CD4-positive, alpha-beta T cell (primary cell): ENCODE measurements at regions not wholly inside any gene's neighbourhood (a gene's known extent, or its start where the extent isn't known, plus 50 kb on each side); places are given as distances from the start of the nearest gene placed in this dataset.

Experiments used
- ATAC-seq: fragments of 200-7000 bp; cut with Tn5 transposase; one replicate; pipeline ENCODE4 v1.10.0; 2022; ENCODE audit warnings: mild to moderate bottlenecking; ENCODE audit not compliant: poor library complexity
- CTCF ChIA-PET: fragments of 350-600 bp; sonication (Branson Sonifier 250); formaldehyde crosslinking; loops from one replicate; lab custom pipeline; 2021; ENCODE audit warnings: antibody characterized with exemption, inconsistent platforms; lab: Charles Lee
- POLR2A ChIA-PET: fragments of 350-600 bp; sonication (Branson Sonifier 250); formaldehyde crosslinking; loops from one replicate; lab custom pipeline; 2021; ENCODE audit warnings: antibody characterized with exemption, inconsistent platforms; lab: Charles Lee
- DNase-seq, 14 experiments: peaks; one replicate each; pipeline ENCODE4 v3.0.0-alpha.2; 2013 to 2020; ENCODE audit warnings: mixed read lengths in 2 of 14
- H3K27ac ChIP-seq, 2 donors: one replicate each; pipeline versions ENCODE4 v1.5.1 to v1.7.0; 2013; ENCODE audit warnings: low read length in 2 of 2, low read depth in 1 of 2, mild to moderate bottlenecking in 1 of 2
- H3K27me3 ChIP-seq, 2 experiments: 1 replicate in 1 of 2; 2 replicates in 1 of 2; pipeline versions ENCODE4 v1.6.1 to v1.7.0; 2013; ENCODE audit warnings: low read length in 2 of 2, control low read depth in 1 of 2, mild to moderate bottlenecking in 1 of 2, moderate library complexity in 1 of 2; ENCODE audit not compliant: insufficient read depth in 2 of 2, control insufficient read depth in 1 of 2
- H3K36me3 ChIP-seq: one replicate; pipeline ENCODE4 v1.6.1; 2013; ENCODE audit warnings: low read length, control low read depth; ENCODE audit not compliant: insufficient read depth
- H3K4me1 ChIP-seq: one replicate; pipeline ENCODE4 v1.6.1; 2013; ENCODE audit warnings: low read length, control low read depth; ENCODE audit not compliant: insufficient read depth
- H3K4me3 ChIP-seq: one replicate; pipeline ENCODE4 v1.5.1; 2013; ENCODE audit warnings: mild to moderate bottlenecking, low read length, moderate library complexity
- H3K9me3 ChIP-seq, 2 experiments: 1 replicate in 1 of 2; 2 replicates in 1 of 2; pipeline versions ENCODE4 v1.6.1 to v1.7.0; 2013; ENCODE audit warnings: low read length in 2 of 2, mild to moderate bottlenecking in 2 of 2, control low read depth in 1 of 2, moderate library complexity in 1 of 2; ENCODE audit not compliant: control insufficient read depth in 1 of 2, insufficient read depth in 1 of 2
- H3K27ac Mint-ChIP-seq: one replicate; pipeline ENCODE4 v1.8.0; 2020; ENCODE audit warnings: mixed read lengths
- H3K27me3 Mint-ChIP-seq: one replicate; pipeline ENCODE4 v1.8.0; 2021; ENCODE audit warnings: mixed read lengths
- H3K36me3 Mint-ChIP-seq: one replicate; pipeline ENCODE4 v1.8.0; 2021; ENCODE audit warnings: low read depth, mixed read lengths
- H3K4me1 Mint-ChIP-seq: one replicate; pipeline ENCODE4 v1.8.0; 2021; ENCODE audit warnings: low read depth, mixed read lengths
- H3K4me3 Mint-ChIP-seq: one replicate; pipeline ENCODE4 v1.8.0; 2020; ENCODE audit warnings: mild to moderate bottlenecking, mixed read lengths
- H3K9me3 Mint-ChIP-seq: one replicate; pipeline ENCODE4 v1.8.0; 2020; ENCODE audit warnings: mixed read lengths
- CTCF ChIP-seq: fragments of 200-600 bp; IDR thresholded peaks from one replicate; pipeline ENCODE4 v1.8.0; 2022; ENCODE audit warnings: antibody characterized with exemption, mild to moderate bottlenecking
- intact Hi-C, 2 experiments: fragments of 100-400 bp; cut with DNase I in 1 of 2; cut with micrococcal nuclease in 1 of 2; formaldehyde crosslinking; loops; one replicate each; pipeline versions ENCODE4 v1.15.1 to v1.9.0; 2023 to 2025; cut with DNase I, micrococcal nuclease

- no peaks in the 10 kb centered on the region for H3K9me3 ChIP-seq
- DNase-seq (no peak), ATAC-seq (no peak)
- H3K27ac ChIP-seq, result no peak overlapping the region
- intact Hi-C loops, result no loop called here
- no peak overlapping the region for H3K4me3 ChIP-seq
- H3K4me1 Mint-ChIP-seq, result no peaks in the 10 kb centered on the region
- H3K27me3 ChIP-seq, result no peaks in the 10 kb centered on the region
- H3K4me1 ChIP-seq, result no peaks in the 10 kb centered on the region
- no peak overlapping the region for H3K27ac Mint-ChIP-seq
- POLR2A ChIA-PET, result no interaction called here
- no peaks in the 10 kb centered on the region for H3K36me3 ChIP-seq
- no peak overlapping the region for H3K4me3 Mint-ChIP-seq
- H3K27me3 Mint-ChIP-seq, result no peaks in the 10 kb centered on the region
- H3K36me3 Mint-ChIP-seq, result no peaks in the 10 kb centered on the region
- TF ChIP-seq CTCF, result no peak
- H3K9me3 Mint-ChIP-seq, result no peaks in the 10 kb centered on the region
- CTCF ChIA-PET, result no interaction called here
These were observed 406.4 kb downstream of the SMARCA1 start for GRCh38 chrX:129116676-129117470.

GRCh38 chrX:129115935-129116334 lies 407.4 kb downstream of the SMARCA1 start:
- Mint-ChIP-seq H3K27ac (no peak overlapping the region), H3K36me3 (no peaks in the 10 kb centered on the region), H3K4me1 (no peaks in the 10 kb centered on the region), H3K9me3 (no peaks in the 10 kb centered on the region), H3K27me3 (no peaks in the 10 kb centered on the region), H3K4me3 (no peak overlapping the region)
- H3K4me3 ChIP-seq, result no peak overlapping the region
- TF ChIP-seq CTCF, result no peak
- no peak for DNase-seq
- no peaks in the 10 kb centered on the region for H3K27me3 ChIP-seq
- H3K36me3 ChIP-seq, result no peaks in the 10 kb centered on the region
- H3K9me3 ChIP-seq, result no peaks in the 10 kb centered on the region
- intact Hi-C loops, result no loop called here
- no peaks in the 10 kb centered on the region for H3K4me1 ChIP-seq
- ChIA-PET CTCF (no interaction called here), POLR2A (no interaction called here)
- no peak overlapping the region for H3K27ac ChIP-seq
- no peak for ATAC-seq

GRCh38 chrX:129115104-129115503 lies 408.2 kb downstream of the SMARCA1 start:
- ChIA-PET CTCF (no interaction called here), POLR2A (no interaction called here)
- Histone ChIP-seq H3K4me1 (no peaks in the 10 kb centered on the region), H3K4me3 (no peak overlapping the region), H3K27ac (no peak overlapping the region), H3K9me3 (no peaks in the 10 kb centered on the region), H3K36me3 (no peaks in the 10 kb centered on the region), H3K27me3 (no peaks in the 10 kb centered on the region)
- intact Hi-C loops, result no loop called here
- ATAC-seq, result no peak
- Mint-ChIP-seq H3K27me3 (peaks cover 2% of the 10 kb centered on the region), H3K4me1 (no peaks in the 10 kb centered on the region), H3K9me3 (no peaks in the 10 kb centered on the region), H3K27ac (no peak overlapping the region), H3K36me3 (no peaks in the 10 kb centered on the region), H3K4me3 (no peak overlapping the region)
- TF ChIP-seq CTCF, result no peak
- no peak for DNase-seq
